Pancreas (tissue), 10 donors: ENCODE measurements at regions not wholly inside any gene's neighbourhood (a gene's known extent, or its start where the extent isn't known, plus 50 kb on each side); places are given as distances from the start of the nearest gene placed in this dataset.
"Not testable (repeated sequence)": the region's sequence is repeated elsewhere in the genome, so short reads cannot be mapped to it uniquely, and the experiment has no call there.

Experiments used
- ATAC-seq, 4 donors: fragments of 200-7000 bp; cut with Tn5 transposase; one replicate each; pipeline versions ENCODE4 v1.8.0 to v1.9.1; 2020; ENCODE audit warnings: mild to moderate bottlenecking in 4 of 4, moderate library complexity in 4 of 4
- DNase-seq, 6 donors: peaks; one replicate each; pipeline ENCODE4 v3.0.0-alpha.2; 2020
- FAIRE-seq: peaks from 2 replicates; lab custom pipeline; 2012; peaks lifted over from hg19 to GRCh38; lab: Jason Lieb, UNC
- H3K27ac ChIP-seq, 4 donors: fragments of 200-600 bp; sonication (generic); 1 replicate in 3 of 4; 2 replicates in 1 of 4; pipeline versions ENCODE4 v1.5.0 to v1.8.0; 2020
- H3K27me3 ChIP-seq, 4 donors: fragments of 200-600 bp; one replicate each; pipeline ENCODE4 v1.8.0; 2021
- H3K36me3 ChIP-seq, 3 donors: fragments of 200-600 bp; sonication (generic) in 1 of 3; one replicate each; pipeline versions ENCODE4 v1.5.0 to v1.8.0; 2020 to 2021
- H3K4me1 ChIP-seq, 3 donors: fragments of 200-600 bp; one replicate each; pipeline ENCODE4 v1.8.0; 2021
- H3K4me3 ChIP-seq, 4 donors: fragments of 200-600 bp; sonication (generic) in 2 of 4; one replicate each; pipeline versions ENCODE4 v1.5.0 to v1.8.0; 2020 to 2021
- H3K9me3 ChIP-seq, 4 donors: fragments of 200-600 bp; one replicate each; pipeline ENCODE4 v1.8.0; 2021
- WGBS, 2 donors: extraction: QIAGEN DNeasy Blood & Tissue Kit; methylation state at CpG; one replicate each; pipeline ENCODE4 v1.1.7; 2013; 5-methylcytosine and 5-hydroxymethylcytosine counted together
- intact Hi-C, 3 donors: fragments of 100-400 bp; cut with DNase I; formaldehyde crosslinking; loops; one replicate each; pipeline versions ENCODE4 v1.11.1 to v1.14.2; 2022
- donor health status: healthy with polysubstance abuse.
- donor health status: DM: no; HTN: no; CAD: no; lungs with moderate emphysema.
- donor health status: DM: no; HTN: no; CAD: no.
- donor health status: control.
- donor health status: control.
- donor health status: Bipolar disorder and iron deficiency.
- donor health status: DM: yes; HTN: yes; CAD: no.
- donor health status: DM: no; HTN: no; CAD: no.
- donor health status: DM: no; HTN: no; CAD: no.
- donor health status: DM: yes; HTN: yes; CAD: no.

DNA sequence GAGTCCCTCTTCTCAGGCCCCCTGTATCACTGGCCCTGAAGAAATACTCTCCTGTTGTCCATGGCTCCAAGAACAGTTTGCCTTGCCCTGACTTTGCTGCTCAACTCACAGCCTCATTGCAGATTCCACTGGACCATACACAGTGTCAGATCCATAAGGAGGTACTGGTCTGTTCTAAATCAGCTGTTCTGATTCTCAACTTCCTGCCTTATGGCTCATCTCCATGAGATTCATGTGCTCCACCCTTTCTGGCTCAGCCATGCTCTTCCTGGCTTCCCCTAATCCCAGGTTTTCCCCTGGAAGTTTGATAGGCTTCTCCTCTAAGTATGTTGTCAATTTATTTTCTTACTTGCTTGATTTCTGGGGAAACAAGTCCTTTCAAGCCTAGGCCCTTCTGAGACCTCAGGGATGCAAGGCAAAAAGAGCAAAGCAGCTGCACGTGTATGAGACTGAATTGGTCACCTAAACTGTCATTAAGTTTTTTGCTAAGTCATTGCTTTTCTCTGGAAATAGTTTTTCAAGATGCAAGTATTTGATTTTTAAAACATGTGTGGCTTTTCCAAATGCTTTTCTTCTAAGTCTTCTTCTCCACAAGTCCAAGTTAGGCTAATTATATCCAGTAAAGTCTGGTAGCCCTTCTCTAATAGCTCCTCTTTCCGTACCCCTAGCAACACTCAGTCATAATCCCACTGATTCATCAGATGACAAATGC is 1288.5 kb downstream of the RPIA start:
- H3K4me3 ChIP-seq, DNase-seq, H3K36me3 ChIP-seq, ATAC-seq, FAIRE-seq, intact Hi-C loops, H3K27me3 ChIP-seq, H3K4me1 ChIP-seq, H3K9me3 ChIP-seq, H3K27ac ChIP-seq: not testable (repeated sequence)
- 59 to 62% methylated on average over 2 of the region's 2 CpGs for WGBS, 2 donors

DNA sequence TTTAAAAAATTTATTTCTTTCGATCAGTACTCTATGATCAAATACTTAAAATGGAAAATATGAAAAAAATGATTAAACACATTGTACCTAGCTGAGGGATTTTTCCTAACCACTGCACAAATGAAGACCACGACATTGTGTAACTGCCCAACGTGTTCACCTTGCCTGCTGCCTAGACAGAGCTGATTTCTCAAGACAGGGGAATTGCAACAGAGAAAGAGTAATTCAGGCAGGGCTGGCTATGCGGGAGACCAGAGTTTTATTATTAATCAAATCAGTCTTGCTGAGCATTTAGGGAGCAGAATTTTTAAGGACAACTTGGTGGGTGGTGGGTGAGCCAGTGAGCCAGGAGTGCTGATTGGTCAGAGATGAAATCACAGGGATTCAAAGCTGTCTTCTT is 1290.8 kb downstream of the RPIA start:
- H3K4me3 ChIP-seq, H3K36me3 ChIP-seq, DNase-seq, FAIRE-seq, H3K4me1 ChIP-seq, H3K27ac ChIP-seq, H3K9me3 ChIP-seq, intact Hi-C loops, ATAC-seq, H3K27me3 ChIP-seq: not testable (repeated sequence)
- WGBS, 2 donors = 33 to 46% methylated on average over 4 of the region's 4 CpGs

DNA sequence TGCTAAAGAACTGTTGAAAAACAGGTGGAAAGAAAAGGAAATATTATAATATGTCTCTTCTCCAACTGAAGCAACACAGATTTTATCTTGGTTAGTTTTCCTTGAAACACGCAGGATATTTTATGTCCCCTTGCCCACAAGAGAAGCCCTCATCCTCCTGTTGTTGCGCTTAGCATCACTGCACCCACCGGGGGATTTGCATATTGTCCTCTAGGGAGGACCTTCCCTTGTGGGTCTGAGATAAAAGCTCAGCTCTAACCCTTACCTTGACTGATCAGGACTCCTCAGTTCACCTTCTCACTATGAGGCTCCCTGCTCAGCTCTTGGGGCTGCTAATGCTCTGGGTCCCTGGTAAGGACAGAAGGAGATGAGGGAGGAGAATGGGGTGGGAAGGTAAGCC is 1294.2 kb downstream of the RPIA start:
- intact Hi-C loops, ATAC-seq, H3K4me3 ChIP-seq, H3K4me1 ChIP-seq, H3K9me3 ChIP-seq, H3K27me3 ChIP-seq, FAIRE-seq, DNase-seq, H3K27ac ChIP-seq, H3K36me3 ChIP-seq: not testable (repeated sequence)
- WGBS, 2 donors = no CpG with 5 or more reads among the region's 3 CpGs

DNA sequence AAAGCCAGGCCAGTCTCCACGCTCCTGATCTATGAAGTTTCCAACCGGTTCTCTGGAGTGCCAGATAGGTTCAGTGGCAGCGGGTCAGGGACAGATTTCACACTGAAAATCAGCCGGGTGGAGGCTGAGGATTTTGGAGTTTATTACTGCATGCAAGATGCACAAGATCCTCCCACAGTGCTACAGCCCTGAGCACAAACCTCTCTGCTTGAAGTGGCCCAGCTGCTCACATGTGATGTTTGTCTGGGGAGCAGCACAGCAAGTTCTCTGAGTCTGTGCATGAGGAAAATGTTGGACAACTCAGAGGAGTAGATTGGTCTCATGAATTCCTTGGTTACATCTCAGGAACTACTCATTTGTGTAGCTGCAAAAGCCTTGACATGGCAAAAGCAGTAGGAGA is 1295.1 kb downstream of the RPIA start:
- H3K27ac ChIP-seq, H3K27me3 ChIP-seq, FAIRE-seq, intact Hi-C loops, DNase-seq, H3K9me3 ChIP-seq, H3K4me3 ChIP-seq, H3K36me3 ChIP-seq, H3K4me1 ChIP-seq, ATAC-seq: not testable (repeated sequence)
- 54 to 65% methylated on average over 4 of the region's 4 CpGs for WGBS, 2 donors

DNA sequence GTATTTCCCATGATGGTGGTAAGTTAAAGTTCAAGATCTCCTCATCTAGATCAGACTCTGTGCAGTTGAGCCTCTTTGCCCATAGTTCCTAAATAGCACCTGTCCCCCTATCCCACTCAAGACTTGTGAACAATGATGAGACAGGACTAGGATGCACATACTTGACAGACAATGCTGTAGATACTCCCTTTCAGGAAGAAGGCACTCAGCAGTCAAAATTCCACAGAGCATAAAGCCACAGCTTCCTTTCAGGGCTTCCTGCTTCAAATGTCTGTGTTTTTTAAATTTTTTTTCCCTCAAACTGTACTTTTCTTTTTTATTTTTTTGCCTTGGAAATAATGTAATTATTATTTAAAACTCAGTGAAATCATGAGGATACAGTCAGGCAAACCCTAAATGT is 1305.3 kb downstream of the RPIA start:
- DNase-seq, H3K36me3 ChIP-seq, intact Hi-C loops, FAIRE-seq, ATAC-seq, H3K4me3 ChIP-seq, H3K9me3 ChIP-seq, H3K4me1 ChIP-seq, H3K27me3 ChIP-seq, H3K27ac ChIP-seq: not testable (repeated sequence)

DNA sequence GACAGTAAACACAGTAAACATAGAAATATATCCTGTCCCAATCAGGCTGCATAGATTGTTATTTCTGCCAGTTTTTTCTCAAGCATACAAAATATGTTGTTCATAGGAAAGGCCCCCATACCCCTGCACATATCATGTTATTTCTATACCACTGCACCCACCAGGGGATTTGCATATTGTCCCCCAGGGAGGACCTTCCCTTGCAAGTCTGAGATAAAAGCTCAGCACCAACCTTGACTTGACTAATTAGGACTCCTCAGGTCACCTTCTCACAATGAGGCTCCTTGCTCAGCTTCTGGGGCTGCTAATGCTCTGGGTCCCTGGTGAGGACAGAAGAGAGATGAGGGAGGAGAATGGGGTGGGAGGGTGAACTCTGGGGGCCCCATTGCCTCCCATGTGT is 1313.1 kb downstream of the RPIA start:
- H3K4me3 ChIP-seq, intact Hi-C loops, H3K27me3 ChIP-seq, ATAC-seq, H3K27ac ChIP-seq, H3K36me3 ChIP-seq, H3K9me3 ChIP-seq, H3K4me1 ChIP-seq, FAIRE-seq, DNase-seq: not testable (repeated sequence)

DNA sequence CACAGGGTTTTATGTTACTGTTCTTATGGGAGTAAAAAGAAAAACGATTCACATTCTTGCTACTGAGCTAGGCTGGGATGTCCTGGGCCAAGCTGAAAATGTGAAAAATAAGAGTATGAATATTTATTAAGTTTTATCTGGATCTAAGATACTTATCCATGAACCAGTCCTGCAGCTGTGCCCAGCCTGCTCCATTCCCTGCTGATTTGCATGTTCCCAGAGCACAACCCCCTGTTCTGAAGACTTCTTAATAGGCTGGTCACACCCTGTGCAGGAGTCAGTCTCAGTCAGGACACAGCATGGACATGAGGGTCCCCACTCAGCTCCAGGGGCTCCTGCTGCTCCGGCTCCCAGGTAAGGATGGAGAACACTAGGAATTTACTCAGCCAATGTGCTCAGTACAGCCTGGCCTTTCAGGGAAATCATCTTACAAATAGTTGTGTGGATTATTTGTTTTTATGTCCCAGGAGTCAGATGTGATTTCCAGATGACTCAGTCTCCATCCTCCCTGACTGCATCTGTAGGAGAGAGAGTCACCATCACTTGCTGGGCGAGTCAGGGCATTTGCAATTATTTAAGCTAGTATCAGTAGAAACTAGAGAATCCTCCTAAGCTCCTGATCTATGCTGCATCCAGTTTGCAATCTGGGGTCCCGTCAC is 1319.1 kb downstream of the RPIA start:
- intact Hi-C loops, H3K36me3 ChIP-seq, H3K27ac ChIP-seq, ATAC-seq, H3K4me1 ChIP-seq, H3K4me3 ChIP-seq, FAIRE-seq, H3K27me3 ChIP-seq, DNase-seq, H3K9me3 ChIP-seq: not testable (repeated sequence)
- 30 to 52% methylated on average over 2 to 3 of the region's 4 CpGs for WGBS, 2 donors

DNA sequence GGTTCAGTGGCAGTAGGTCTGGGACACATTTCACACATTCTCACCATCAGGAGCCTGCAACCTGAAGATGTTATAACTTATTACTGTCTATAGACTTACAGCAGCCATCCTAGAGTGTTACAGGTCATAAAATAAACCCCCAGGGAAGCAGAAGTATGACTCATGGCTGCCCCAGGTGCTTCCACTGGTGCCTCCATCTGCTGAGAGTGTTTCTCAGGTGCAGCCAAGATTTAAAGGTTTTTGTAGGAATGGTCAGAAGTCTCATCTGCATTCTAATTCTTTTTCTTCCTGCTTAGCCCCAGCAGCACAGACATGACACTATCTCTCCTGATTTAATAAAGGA is 1319.6 kb downstream of the RPIA start:
- FAIRE-seq, H3K4me3 ChIP-seq, H3K4me1 ChIP-seq, H3K36me3 ChIP-seq, intact Hi-C loops, ATAC-seq, H3K27ac ChIP-seq, H3K9me3 ChIP-seq, H3K27me3 ChIP-seq, DNase-seq: not testable (repeated sequence)

DNA sequence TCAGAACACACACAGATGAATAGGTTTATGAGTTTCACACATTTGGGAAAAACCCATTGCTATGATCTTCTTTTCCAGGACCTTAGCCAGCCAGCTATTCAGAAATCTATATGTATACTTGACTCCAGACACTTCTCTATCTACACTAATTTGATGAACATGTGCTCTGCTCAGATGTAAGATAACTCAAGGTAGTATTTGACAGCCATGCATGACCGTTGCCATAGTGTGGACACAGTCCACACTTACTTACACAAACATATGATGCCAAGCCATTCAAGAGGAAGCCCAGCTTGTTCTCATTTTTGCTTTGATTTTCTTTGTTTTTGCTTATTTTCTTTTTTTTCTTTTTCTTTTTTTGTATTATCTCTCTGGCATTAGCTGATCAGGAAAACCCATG is 1328.4 kb downstream of the RPIA start:
- H3K4me3 ChIP-seq, ATAC-seq, H3K36me3 ChIP-seq, H3K4me1 ChIP-seq, FAIRE-seq, H3K27me3 ChIP-seq, DNase-seq, H3K9me3 ChIP-seq, H3K27ac ChIP-seq, intact Hi-C loops: not testable (repeated sequence)
- 20 to 29% methylated on average over 1 of the region's 1 CpG for WGBS, 2 donors

DNA sequence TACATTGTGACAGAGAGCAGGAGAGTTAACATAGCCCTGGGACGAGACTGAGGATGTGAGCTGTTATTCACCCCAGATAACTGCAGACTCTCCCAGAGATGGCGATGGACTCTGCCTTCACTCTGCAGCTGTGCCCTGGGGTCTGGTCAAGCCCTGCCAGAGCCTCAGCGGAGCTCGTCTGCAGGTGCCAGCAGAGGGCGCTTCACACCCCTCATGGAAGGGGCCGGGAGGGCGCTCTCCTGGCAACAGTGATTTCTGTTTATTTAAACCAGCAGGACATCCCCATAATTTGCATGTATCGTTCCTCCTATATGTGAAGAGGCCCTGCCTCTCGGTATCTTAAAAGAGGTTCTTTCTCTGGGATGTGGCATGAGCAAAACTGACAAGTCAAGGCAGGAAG is 1329.8 kb downstream of the RPIA start:
- intact Hi-C loops, H3K27ac ChIP-seq, H3K4me1 ChIP-seq, DNase-seq, H3K9me3 ChIP-seq, FAIRE-seq, H3K36me3 ChIP-seq, H3K27me3 ChIP-seq, H3K4me3 ChIP-seq: not testable (repeated sequence)
- 0 to 4% methylated on average over 4 to 5 of the region's 9 CpGs for WGBS, 2 donors
- ATAC-seq = peak in 2 of 4 donors; percentile 52 to 57
